OCI-LY1 (cell line): ENCODE measurements at regions not wholly inside any gene's neighbourhood (a gene's known extent, or its start where the extent isn't known, plus 50 kb on each side); places are given as distances from the start of the nearest gene placed in this dataset.

Experiments used
- EZH2 ChIP-seq: fragments of 200-600 bp; sonication (generic), shearing (Covaris generic); IDR thresholded peaks from 2 replicates; pipeline ENCODE4 v1.8.0; 2017; ENCODE audit warnings: borderline replicate concordance, mixed run types, mild to moderate bottlenecking, antibody characterized with exemption, low read length, moderate library complexity, mixed read lengths
- TF ChIP-seq, protein P1 (sequence below): fragments of 200-600 bp; sonication (generic), shearing (Covaris generic); IDR thresholded peaks from 2 replicates; pipeline ENCODE4 v1.5.1; 2017; ENCODE audit warnings: mild to moderate bottlenecking, antibody characterized with exemption, low read length, moderate library complexity, mixed read lengths

DNA sequence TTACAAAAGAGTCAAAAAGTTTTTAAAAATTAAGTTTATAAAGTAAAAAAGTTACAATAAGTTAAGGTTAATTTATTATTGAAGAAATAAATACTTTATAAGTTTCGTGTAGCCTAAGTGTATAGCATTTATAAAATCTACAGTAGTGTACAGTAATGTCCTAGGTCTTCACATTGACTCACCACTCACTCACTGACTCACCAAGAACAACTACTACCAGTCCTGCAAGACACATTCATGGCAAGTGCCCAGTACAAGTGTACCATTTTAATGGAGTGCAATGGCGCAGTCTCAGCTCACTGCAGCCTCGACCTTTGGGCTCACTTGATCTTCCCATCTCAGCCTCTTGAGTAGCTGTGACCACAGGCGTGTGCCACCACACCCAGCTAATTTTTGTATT, 128.2 kb downstream of the GPX5 start:
- TF ChIP-seq, protein P1, sequence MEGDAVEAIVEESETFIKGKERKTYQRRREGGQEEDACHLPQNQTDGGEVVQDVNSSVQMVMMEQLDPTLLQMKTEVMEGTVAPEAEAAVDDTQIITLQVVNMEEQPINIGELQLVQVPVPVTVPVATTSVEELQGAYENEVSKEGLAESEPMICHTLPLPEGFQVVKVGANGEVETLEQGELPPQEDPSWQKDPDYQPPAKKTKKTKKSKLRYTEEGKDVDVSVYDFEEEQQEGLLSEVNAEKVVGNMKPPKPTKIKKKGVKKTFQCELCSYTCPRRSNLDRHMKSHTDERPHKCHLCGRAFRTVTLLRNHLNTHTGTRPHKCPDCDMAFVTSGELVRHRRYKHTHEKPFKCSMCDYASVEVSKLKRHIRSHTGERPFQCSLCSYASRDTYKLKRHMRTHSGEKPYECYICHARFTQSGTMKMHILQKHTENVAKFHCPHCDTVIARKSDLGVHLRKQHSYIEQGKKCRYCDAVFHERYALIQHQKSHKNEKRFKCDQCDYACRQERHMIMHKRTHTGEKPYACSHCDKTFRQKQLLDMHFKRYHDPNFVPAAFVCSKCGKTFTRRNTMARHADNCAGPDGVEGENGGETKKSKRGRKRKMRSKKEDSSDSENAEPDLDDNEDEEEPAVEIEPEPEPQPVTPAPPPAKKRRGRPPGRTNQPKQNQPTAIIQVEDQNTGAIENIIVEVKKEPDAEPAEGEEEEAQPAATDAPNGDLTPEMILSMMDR, result no peak
- TF ChIP-seq EZH2, result no peak
